HG02610 (cell line): ENCODE measurements at regions not wholly inside any gene's neighbourhood (a gene's known extent, or its start where the extent isn't known, plus 50 kb on each side); places are given as distances from the start of the nearest gene placed in this dataset.
A peak's percentile ranks its signal among the peaks of the same experiment; 100 is the strongest.

Source experiments
- ATAC-seq: cut with Tn5 transposase; IDR thresholded peaks from one replicate; pipeline ENCODE4 v1.9.1; 2021; ENCODE audit warnings: mild to moderate bottlenecking, moderate library complexity; ENCODE audit not compliant: unreplicated experiment

GRCh38 chr4:38581426-38582106, 82.4 kb upstream of the KLF3 start:
- no peak for ATAC-seq

GRCh38 chr4:38582445-38582844, 81.6 kb upstream of the KLF3 start:
- ATAC-seq, result no peak

GRCh38 chr4:38582889-38583470, 81.0 kb upstream of the KLF3 start:
- ATAC-seq, result peak; percentile 70

- no peak for ATAC-seq
Measured at GRCh38 chr4:38585871-38586270, 78.1 kb upstream of the KLF3 start.

- no peak for ATAC-seq
Measured at GRCh38 chr4:38587106-38587505, 76.9 kb upstream of the KLF3 start.

GRCh38 chr4:38590046-38590445, 74.0 kb upstream of the KLF3 start:
- no peak for ATAC-seq

- no peak for ATAC-seq
Measured at GRCh38 chr4:38591617-38592337, 72.2 kb upstream of the KLF3 start.

- ATAC-seq, result no peak
Measured at GRCh38 chr4:38598489-38598888, 65.5 kb upstream of the KLF3 start.

GRCh38 chr4:38600575-38600974, 63.4 kb upstream of the KLF3 start:
- ATAC-seq, result no peak

- ATAC-seq, result no peak
Measured at GRCh38 chr4:38601244-38601915, 62.6 kb upstream of the KLF3 start.

GRCh38 chr4:38601916-38602291, 62.1 kb upstream of the KLF3 start:
- no peak for ATAC-seq

GRCh38 chr4:38603652-38604051, 60.3 kb upstream of the KLF3 start:
- ATAC-seq, result no peak

GRCh38 chr4:38605181-38605752, 58.7 kb upstream of the KLF3 start:
- no peak for ATAC-seq

- ATAC-seq, result no peak
Measured at GRCh38 chr4:38605753-38606586, 58.0 kb upstream of the KLF3 start.

- ATAC-seq, result no peak
Measured at GRCh38 chr4:38606587-38606905, 57.5 kb upstream of the KLF3 start.

- no peak for ATAC-seq
Measured at GRCh38 chr4:38609614-38610013, 54.4 kb upstream of the KLF3 start.

GRCh38 chr4:38610521-38610920, 53.5 kb upstream of the KLF3 start:
- no peak for ATAC-seq

- ATAC-seq, result no peak
Measured at GRCh38 chr4:38610966-38611431, 53.0 kb upstream of the KLF3 start.

- ATAC-seq, result no peak
Measured at GRCh38 chr4:38611676-38612075, 52.3 kb upstream of the KLF3 start.

- no peak for ATAC-seq
Measured at GRCh38 chr4:38612646-38613414, 51.2 kb upstream of the KLF3 start.
